Naive thymus-derived CD8-positive, alpha-beta T cell (primary cell): ENCODE measurements at regions not wholly inside any gene's neighbourhood (a gene's known extent, or its start where the extent isn't known, plus 50 kb on each side); places are given as distances from the start of the nearest gene placed in this dataset.
"Not testable (repeated sequence)": the region's sequence is repeated elsewhere in the genome, so short reads cannot be mapped to it uniquely, and the experiment has no call there.

Source experiments
- ATAC-seq, 2 donors: fragments of 150-1000 bp; cut with Tn5 transposase in 1 of 2; sonication (Bioruptor Pico), chemical (Tn5 transposase) in 1 of 2; 1 replicate in 1 of 2; 2 replicates in 1 of 2; pipeline ENCODE4 v1.10.0; 2021; ENCODE audit warnings: mild to moderate bottlenecking in 2 of 2, moderate library complexity in 2 of 2
- POLR2A ChIA-PET: fragments of 350-600 bp; sonication (Branson Sonifier 250); formaldehyde crosslinking; loops from one replicate; lab custom pipeline; 2021; ENCODE audit warnings: antibody characterized with exemption; lab: Charles Lee
- DNase-seq, 10 donors: peaks; one replicate each; pipeline versions ENCODE4 v3.0.0 to v3.0.0-alpha.2; 2020 to 2022
- H3K27ac Mint-ChIP-seq, 10 donors: one replicate each; pipeline ENCODE4 v1.8.0; 2020 to 2022; ENCODE audit warnings: mild to moderate bottlenecking in 10 of 10, mixed read lengths in 10 of 10, moderate library complexity in 4 of 10, inconsistent platforms in 1 of 10
- H3K27me3 Mint-ChIP-seq, 5 donors: one replicate each; pipeline ENCODE4 v1.8.0; 2021 to 2022; ENCODE audit warnings: mixed read lengths in 5 of 5
- H3K36me3 Mint-ChIP-seq, 3 donors: one replicate each; pipeline ENCODE4 v1.8.0; 2020 to 2022; ENCODE audit warnings: mixed read lengths in 3 of 3, mild to moderate bottlenecking in 2 of 3, inconsistent platforms in 1 of 3
- H3K4me1 Mint-ChIP-seq, 4 donors: one replicate each; pipeline ENCODE4 v1.8.0; 2021 to 2022; ENCODE audit warnings: mixed read lengths in 4 of 4
- H3K4me3 Mint-ChIP-seq, 10 donors: one replicate each; pipeline ENCODE4 v1.8.0; 2020 to 2022; ENCODE audit warnings: mild to moderate bottlenecking in 10 of 10, mixed read lengths in 10 of 10, moderate library complexity in 6 of 10, inconsistent platforms in 1 of 10
- H3K9me3 Mint-ChIP-seq, 9 donors: one replicate each; pipeline ENCODE4 v1.8.0; 2020 to 2022; ENCODE audit warnings: mixed read lengths in 9 of 9, mild to moderate bottlenecking in 3 of 9, inconsistent platforms in 1 of 9, moderate library complexity in 1 of 9

DNA sequence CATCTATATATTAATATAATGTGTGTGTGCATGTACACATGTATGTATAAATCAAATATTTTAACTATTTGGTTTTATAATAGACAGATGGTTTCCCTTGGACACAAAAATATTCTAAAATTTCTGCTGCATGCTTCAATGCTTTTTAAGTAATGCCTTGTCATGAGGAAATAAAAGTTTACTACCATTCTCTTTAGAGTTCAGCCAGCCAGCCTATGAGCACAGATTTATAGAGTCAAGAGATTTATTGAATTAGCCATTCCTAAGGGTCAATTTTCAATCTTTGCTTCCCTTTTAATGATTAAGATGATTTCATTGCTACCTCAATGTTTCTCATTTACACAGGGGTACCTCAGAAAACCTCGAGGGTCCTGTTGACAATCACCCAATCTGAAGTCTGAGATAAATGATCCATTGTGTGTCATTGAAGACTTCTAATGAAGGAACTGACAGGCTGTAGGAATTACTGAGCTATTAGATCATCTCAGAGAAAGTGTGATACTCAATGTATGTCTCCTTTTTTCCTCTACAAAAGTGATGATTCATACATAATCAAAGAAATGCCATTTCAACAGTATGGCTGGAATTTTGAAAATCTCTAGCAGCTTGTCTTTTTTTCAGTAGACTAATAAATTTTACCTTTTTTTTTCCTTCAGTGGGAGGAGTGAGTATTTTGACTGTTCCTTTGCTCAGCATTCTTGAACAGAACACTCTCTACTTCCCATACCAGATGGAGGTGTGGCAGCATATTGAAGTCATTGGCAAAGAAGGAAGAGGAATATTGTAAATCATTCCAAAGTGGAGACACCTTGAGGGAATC is 222.6 kb upstream of the PCDH18 start:
- no peak for ATAC-seq
- H3K36me3 Mint-ChIP-seq, result no peaks in the 10 kb centered on the region
- POLR2A ChIA-PET, result no interaction called here
- no peaks in the 10 kb centered on the region for H3K4me1 Mint-ChIP-seq
- peaks cover 0 to 18% (median 6%) of the 10 kb centered on the region in 9 donors for H3K9me3 Mint-ChIP-seq
- no peak overlapping the region for H3K4me3 Mint-ChIP-seq
- H3K27ac Mint-ChIP-seq, result no peak overlapping the region
- no peak for DNase-seq
- no peaks in the 10 kb centered on the region for H3K27me3 Mint-ChIP-seq

DNA sequence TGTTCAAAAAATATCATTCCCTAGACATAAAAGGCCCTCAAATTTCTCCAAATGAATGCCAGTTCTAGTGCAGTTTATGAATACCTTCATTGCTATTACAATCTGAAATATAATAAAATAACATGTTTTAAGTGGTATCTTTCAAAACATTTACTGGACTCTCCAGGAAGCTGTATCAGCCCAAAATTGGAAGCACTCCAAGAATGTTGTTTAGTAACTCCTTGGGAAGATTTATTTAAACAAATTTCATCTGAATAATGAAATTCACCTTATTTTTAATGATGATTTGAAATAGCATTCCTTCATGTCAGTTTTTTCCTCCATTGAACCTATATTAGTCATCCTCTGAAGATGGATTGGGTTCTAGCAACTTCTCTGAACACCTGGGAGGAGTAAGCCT is 217.2 kb upstream of the PCDH18 start:
- H3K27ac Mint-ChIP-seq, result no peak overlapping the region
- POLR2A ChIA-PET, result no interaction called here
- peaks cover 0 to 18% (median 8%) of the 10 kb centered on the region in 9 donors for H3K9me3 Mint-ChIP-seq
- H3K27me3 Mint-ChIP-seq, result no peaks in the 10 kb centered on the region
- H3K36me3 Mint-ChIP-seq, result no peaks in the 10 kb centered on the region
- DNase-seq, result no peak
- no peak overlapping the region for H3K4me3 Mint-ChIP-seq
- no peak for ATAC-seq
- no peaks in the 10 kb centered on the region for H3K4me1 Mint-ChIP-seq

DNA sequence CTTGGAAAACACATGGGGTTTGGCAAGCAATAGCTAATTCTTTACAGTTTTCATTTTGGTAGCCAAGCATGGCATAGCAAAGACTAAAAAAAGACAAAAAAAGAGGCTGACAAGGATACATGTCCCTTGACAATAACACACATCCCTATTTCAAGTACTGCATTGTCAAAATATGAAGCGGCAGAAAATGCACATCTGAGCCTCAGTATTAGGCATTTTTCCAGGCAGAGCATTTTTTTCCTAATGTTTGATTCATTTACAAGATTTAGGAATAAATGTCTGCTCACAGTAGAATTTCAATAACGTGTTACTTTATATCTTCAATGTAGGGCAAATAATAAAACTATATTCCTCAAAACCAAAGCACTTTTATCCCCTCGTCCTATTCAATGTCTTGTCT is 216.3 kb upstream of the PCDH18 start:
- POLR2A ChIA-PET, result no interaction called here
- no peak overlapping the region for H3K4me3 Mint-ChIP-seq
- no peak for ATAC-seq
- no peaks in the 10 kb centered on the region for H3K4me1 Mint-ChIP-seq
- DNase-seq, result no peak
- H3K27me3 Mint-ChIP-seq, result no peaks in the 10 kb centered on the region
- no peak overlapping the region for H3K27ac Mint-ChIP-seq
- peaks cover 0 to 18% (median 7%) of the 10 kb centered on the region in 9 donors for H3K9me3 Mint-ChIP-seq
- H3K36me3 Mint-ChIP-seq, result no peaks in the 10 kb centered on the region

DNA sequence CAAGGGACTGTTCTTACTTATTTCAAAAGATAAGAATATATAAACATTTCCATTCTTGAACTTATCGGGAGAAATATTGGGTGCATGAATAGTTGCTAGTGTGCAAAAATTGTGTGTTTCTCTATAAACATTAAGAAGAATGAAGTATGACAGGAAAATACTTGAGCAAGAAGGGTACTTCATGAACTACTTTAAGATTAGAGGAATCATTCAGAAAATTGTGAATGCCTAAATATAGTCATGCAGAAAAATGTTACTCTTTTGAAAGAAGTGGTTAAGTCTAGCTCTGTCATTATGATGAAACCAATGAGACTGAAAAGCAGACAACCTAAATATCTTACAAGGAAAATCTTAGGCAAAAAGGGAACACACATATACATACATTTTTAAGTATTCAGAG is 207.8 kb upstream of the PCDH18 start:
- Mint-ChIP-seq H3K4me1 (no peaks in the 10 kb centered on the region), H3K9me3 (peaks cover 0 to 10% (median 0%) of the 10 kb centered on the region in 9 donors), H3K4me3 (no peak overlapping the region), H3K27ac (no peak overlapping the region), H3K36me3 (no peaks in the 10 kb centered on the region), H3K27me3 (no peaks in the 10 kb centered on the region)
- ATAC-seq (no peak), DNase-seq (no peak)
- POLR2A ChIA-PET, result no interaction called here

DNA sequence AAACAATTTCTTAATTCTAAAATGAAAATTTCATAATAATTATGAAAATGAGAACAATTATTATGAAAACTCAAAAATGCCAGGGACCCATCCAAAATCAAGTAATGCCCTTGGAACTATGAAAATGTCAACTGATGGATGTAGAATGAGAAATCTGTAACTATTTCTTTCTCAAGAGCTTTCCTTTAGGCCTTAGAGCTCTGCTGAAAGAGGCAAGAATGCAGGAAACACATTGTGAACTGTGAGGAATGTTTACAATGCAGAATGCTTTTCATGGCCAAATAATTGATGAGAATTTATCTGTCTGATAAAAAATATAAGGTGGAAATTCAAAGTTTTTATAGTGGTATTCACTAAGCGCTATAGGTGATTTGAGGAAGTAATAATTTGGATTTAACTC is 207.1 kb upstream of the PCDH18 start:
- Mint-ChIP-seq H3K27me3 (no peaks in the 10 kb centered on the region), H3K4me1 (no peaks in the 10 kb centered on the region), H3K27ac (no peak overlapping the region), H3K9me3 (peaks cover 0 to 8% (median 4%) of the 10 kb centered on the region in 9 donors), H3K36me3 (no peaks in the 10 kb centered on the region), H3K4me3 (no peak overlapping the region)
- POLR2A ChIA-PET, result no interaction called here
- no peak for ATAC-seq
- no peak for DNase-seq

DNA sequence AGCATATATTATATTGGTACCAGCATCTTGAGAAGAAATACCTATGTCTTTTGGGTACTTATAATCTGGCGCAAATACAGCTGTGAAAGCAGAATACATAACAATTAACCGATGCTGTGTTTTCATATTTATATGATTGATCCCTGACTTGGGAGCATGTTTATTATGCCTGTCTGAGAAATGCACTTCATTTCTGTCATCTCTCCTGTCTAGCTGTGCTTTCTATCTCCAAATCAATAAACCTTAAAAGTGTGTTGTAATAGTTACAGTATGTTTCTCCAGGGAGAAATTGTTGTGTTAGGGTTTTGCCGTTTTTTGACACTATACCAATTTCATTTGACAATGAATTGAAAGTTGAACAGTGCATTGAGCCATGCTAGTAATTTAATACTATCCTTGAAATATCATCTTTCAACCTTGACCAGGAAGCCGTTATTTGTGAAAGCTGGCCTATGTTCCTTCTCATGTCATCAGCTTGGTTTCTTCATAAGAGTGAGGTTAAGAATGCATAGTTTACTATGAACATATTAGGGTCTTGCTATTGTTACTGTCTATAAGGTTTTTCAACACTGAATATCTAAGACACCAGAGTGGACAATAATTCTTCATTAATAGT is 206.2 kb upstream of the PCDH18 start:
- POLR2A ChIA-PET, result no interaction called here
- ATAC-seq (no peak), DNase-seq (no peak)
- no peak overlapping the region for H3K27ac Mint-ChIP-seq
- H3K9me3 Mint-ChIP-seq, result peaks cover 0 to 6% (median 4%) of the 10 kb centered on the region in 9 donors
- no peak overlapping the region for H3K4me3 Mint-ChIP-seq
- no peaks in the 10 kb centered on the region for H3K36me3 Mint-ChIP-seq
- H3K27me3 Mint-ChIP-seq, result no peaks in the 10 kb centered on the region
- no peaks in the 10 kb centered on the region for H3K4me1 Mint-ChIP-seq

DNA sequence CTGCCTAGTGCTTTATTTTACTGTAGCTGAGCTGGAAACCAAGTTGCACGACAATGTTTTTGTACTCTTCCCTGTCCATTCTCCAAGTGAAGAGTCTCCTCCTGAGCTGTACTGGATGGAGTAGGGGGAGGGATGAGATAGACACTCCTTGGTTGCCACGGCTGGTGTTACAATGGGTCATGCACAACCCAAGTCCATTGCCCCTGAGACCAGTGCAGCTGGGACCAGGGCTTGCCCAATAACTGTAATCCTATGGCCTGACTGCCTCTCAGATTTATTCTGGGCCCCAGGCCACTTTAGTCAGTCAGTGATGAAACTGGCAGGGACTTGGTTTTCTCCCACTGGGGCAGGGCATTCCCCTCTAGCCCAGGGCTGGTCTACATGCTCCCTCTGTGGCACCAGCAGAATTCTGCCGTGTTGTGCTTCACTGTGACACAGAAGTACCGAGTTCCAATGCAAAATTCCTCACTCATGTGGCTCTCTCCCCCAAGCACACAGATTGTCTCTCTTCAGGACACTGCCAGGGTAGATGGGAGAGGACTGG is 203.3 kb upstream of the PCDH18 start:
- no peaks in the 10 kb centered on the region for H3K36me3 Mint-ChIP-seq
- peaks cover 0 to 19% (median 8%) of the 10 kb centered on the region in 9 donors for H3K9me3 Mint-ChIP-seq
- H3K4me3 Mint-ChIP-seq, result no peak overlapping the region
- H3K4me1 Mint-ChIP-seq, result no peaks in the 10 kb centered on the region
- ATAC-seq (no peak), DNase-seq (no peak)
- H3K27ac Mint-ChIP-seq, result no peak overlapping the region
- POLR2A ChIA-PET, result no interaction called here
- H3K27me3 Mint-ChIP-seq, result no peaks in the 10 kb centered on the region

DNA sequence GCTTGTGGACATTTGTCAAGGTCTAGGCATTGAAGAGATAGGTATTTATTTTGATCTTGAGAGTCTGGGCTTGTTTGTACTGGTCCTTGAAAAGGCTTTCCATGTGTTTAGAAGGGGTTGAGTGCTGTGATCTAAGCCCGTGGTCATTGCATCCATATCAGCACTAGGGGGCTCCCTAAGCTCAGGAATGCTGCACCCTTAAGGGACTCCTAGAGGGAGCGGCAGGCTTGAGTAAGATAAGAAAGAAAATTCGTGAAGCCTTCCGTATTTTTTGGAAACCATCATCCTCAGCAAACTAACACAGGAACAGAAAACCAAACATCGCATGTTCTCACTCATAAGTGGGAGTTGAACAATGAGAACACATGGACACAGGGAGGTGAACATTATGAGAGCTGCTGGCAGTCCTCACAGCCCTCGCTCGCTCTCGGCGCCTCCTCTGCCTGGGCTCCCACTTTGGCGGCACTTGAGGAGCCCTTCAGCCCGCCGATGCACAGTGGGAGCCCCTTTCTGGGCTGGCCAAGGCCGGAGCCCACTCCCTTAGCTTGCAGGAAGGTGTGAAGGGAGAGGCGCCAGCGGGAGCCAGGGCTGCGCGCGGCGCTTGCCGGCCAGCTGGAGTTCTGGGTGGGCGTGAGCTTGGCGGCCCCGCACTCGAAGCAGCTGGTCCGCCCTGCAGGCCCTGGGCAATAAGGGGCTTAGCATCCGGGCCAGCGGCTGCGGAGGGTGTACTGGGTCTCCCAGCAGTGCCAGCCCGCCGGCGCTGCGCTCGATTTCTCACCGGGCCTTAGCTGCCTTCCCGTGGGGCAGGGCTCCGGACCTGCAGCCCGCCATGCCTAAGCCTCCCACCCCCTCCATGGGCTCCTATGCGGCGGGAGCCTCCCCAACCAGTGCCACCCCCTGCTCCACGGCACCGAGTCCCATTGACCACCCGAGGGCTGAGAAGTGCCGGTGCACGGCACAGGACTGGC is 201.2 kb upstream of the PCDH18 start:
- H3K27me3 Mint-ChIP-seq, H3K4me1 Mint-ChIP-seq, DNase-seq, H3K36me3 Mint-ChIP-seq, POLR2A ChIA-PET, H3K4me3 Mint-ChIP-seq, ATAC-seq, H3K27ac Mint-ChIP-seq: not testable (repeated sequence)
- H3K9me3 Mint-ChIP-seq, result peaks cover 0 to 21% (median 9%) of the 10 kb centered on the region in 9 donors

DNA sequence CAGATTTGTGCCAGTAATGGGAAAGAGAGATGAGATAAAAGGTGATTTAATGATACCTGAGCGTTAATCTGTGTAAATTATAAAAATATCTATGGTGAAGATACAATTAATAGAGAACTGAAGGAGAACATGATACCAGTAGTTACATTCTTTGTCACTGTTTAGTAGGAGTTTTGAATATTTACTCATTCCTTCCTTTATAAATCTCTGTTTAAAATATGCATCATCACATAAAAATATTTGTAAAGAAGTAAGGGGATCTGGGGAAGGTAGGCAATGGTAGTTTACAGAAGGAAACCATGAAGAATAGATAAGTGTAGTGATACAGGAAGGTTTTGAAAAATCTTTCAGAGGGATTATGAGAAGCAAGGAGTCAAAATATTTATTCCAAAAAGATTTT is 190.6 kb upstream of the PCDH18 start:
- ATAC-seq (no peak), DNase-seq (no peak)
- H3K9me3 Mint-ChIP-seq, result peaks cover 0 to 5% (median 0%) of the 10 kb centered on the region in 9 donors
- no peaks in the 10 kb centered on the region for H3K36me3 Mint-ChIP-seq
- no peaks in the 10 kb centered on the region for H3K4me1 Mint-ChIP-seq
- no peak overlapping the region for H3K4me3 Mint-ChIP-seq
- POLR2A ChIA-PET, result no interaction called here
- no peaks in the 10 kb centered on the region for H3K27me3 Mint-ChIP-seq
- no peak overlapping the region for H3K27ac Mint-ChIP-seq

DNA sequence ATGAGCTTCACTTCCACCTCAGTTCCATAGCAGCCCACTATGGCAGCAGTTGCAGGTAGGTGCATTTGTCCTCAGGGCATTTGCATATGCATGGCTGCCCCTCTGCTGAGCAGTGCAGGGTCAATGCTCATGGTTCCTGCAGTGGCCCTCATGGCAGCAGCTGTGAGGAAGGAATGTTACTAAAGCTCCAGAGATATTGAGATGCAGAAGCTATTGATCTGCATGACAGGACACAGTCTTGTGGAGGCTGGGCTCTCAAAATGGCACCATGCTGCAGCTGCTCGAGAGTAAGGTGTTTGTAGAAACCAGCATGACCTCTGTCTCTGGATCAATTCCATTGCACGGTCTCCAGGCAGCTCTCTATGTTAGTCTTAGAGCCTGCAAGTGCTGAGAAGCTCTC is 179.2 kb upstream of the PCDH18 start:
- Mint-ChIP-seq H3K9me3 (peaks cover 0 to 13% (median 0%) of the 10 kb centered on the region in 9 donors), H3K4me3 (no peak overlapping the region), H3K27ac (no peak overlapping the region), H3K27me3 (no peaks in the 10 kb centered on the region), H3K36me3 (no peaks in the 10 kb centered on the region), H3K4me1 (no peaks in the 10 kb centered on the region)
- DNase-seq, result no peak
- no peak for ATAC-seq
- POLR2A ChIA-PET, result no interaction called here

DNA sequence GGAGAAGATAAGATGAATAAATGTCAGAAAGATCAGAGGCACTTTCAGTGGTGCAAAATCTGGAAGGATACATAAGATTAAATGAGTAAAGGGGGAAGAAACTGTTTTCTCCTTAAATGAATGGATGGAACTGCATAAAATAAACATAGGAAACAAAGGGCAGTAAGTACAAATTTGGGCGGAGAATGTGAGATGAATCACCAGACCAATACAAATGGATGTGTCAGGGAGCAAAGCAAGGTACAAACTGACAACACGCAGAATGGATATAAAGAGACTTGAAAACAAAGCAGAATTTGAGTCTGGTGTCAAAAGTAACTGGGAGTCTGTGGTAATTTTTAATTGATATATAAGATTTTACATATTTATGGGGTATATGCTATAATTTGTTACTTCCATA is 175.3 kb upstream of the PCDH18 start:
- peaks cover 0 to 10% (median 0%) of the 10 kb centered on the region in 9 donors for H3K9me3 Mint-ChIP-seq
- H3K27me3 Mint-ChIP-seq, result no peaks in the 10 kb centered on the region
- ATAC-seq (no peak), DNase-seq (no peak)
- POLR2A ChIA-PET, result no interaction called here
- no peak overlapping the region for H3K27ac Mint-ChIP-seq
- H3K36me3 Mint-ChIP-seq, result no peaks in the 10 kb centered on the region
- H3K4me3 Mint-ChIP-seq, result no peak overlapping the region
- no peaks in the 10 kb centered on the region for H3K4me1 Mint-ChIP-seq

DNA sequence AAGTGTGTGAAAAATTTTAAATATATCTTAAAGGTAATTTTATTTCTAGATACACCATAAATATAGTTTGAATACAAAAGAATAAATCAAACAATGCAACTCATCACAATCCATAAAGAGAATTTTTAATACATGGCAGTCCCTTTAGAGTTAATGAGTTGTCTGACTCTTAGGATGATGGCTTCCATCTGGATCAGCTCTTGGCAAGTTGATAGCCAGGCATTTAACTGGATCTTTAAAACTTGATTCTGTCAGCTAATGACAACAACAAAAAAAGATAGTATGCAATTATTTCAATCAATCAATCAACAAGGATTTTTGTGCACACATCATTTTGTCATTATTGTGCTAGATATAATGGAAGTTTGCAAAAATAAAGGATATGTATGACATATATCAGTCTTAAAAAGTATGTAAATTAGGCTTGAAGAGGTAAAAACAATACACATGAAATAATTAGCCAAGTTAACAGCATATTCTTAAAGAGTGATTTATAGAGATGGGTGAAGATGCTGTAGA is 174.9 kb upstream of the PCDH18 start:
- ATAC-seq (no peak), DNase-seq (no peak)

More for the DNA sequence above, 174.9 kb upstream of the PCDH18 start:
- no peak overlapping the region for H3K4me3 Mint-ChIP-seq
- H3K27ac Mint-ChIP-seq, result no peak overlapping the region
- peaks cover 0 to 10% (median 0%) of the 10 kb centered on the region in 9 donors for H3K9me3 Mint-ChIP-seq
- no peaks in the 10 kb centered on the region for H3K4me1 Mint-ChIP-seq
- POLR2A ChIA-PET, result no interaction called here
- H3K36me3 Mint-ChIP-seq, result no peaks in the 10 kb centered on the region
- no peaks in the 10 kb centered on the region for H3K27me3 Mint-ChIP-seq
